ENCODE measurements at regions not wholly inside any gene's neighbourhood (a gene's known extent, or its start where the extent isn't known, plus 50 kb on each side); places are given as distances from the start of the nearest gene placed in this dataset.
"Not testable (repeated sequence)": the region's sequence is repeated elsewhere in the genome, so short reads cannot be mapped to it uniquely, and the experiment has no call there.

DNA sequence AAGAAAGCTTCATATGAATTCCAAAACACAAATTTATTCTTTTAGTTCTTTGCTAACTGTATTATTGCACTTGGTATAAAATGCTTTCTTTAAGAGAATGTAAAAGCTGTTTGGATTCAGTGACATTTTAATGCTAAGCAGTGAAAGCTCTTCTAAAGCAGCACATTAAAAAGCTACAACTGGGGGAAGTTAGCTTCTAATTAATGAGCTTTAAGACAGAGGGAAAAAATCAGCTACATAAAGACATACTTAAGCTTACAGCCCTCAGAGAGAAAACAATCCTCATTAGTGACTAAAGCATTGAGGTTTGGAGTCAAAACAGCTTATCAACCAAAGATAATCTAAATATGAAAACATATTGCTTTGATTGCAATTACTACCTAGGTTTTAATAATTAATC lies 1222.2 kb upstream of the SPRY2 start:
- no peak for DNase-seq (ENCODE audit: low read depth in 2 of 2)

DNA sequence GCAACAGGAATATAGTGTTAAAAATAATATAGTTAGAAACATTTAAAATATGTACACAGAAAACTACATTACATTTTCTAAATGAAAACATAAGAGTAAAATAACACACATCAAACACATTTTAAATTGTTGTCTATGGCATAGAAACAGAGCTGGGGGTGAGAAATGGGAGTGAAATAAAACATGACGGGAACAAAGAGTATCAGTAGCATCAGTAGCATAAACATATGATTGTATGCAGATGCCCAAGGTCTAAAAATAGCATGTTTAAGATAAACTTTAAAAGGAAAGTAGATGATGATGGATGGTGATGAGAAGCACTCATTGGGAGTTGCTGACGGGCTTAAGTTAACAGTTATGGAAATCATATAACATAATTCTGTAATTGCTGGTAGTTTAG lies 1221.7 kb upstream of the SPRY2 start:
- no peak for DNase-seq (ENCODE audit: low read depth in 2 of 2)

DNA sequence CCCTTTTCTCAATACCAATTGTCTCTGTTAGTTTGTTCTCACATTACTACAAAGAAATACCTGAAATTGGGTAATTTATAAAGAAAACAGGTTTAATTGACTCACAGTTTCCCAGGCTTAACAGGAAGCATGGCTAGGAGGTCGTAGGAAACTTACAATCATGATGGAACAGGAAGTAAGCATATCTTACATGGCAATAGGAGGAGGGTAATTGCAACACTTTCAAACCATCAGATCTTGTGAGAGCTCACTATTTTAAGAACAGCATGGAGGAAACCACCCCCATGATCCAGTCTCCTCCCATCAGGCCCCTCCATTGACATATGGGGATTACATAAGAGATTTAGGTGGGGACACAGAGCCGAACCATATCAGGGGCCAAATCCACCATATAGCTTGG lies 1210.1 kb upstream of the SPRY2 start:
- DNase-seq (ENCODE audit: low read depth in 2 of 2): no peak

DNA sequence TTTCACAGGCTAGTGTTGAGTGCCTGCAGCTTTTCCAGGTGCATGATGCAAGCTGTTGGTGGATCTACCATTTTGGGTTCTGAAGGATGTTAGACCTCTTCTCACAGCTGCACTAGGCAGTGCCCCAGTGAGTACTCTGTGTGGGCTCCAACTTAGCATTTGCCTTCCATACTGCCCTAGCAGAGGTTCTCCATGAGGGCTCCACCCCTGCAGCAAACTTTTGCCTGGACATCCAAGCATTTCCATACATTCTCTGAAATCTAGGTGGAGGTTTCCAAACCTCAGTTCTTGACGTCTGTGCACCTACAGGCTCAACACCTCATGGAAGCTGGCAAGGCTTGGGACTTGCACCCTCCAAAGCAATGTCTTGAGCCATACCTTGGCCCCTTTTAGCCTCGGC lies 1205.4 kb upstream of the SPRY2 start:
- not testable (repeated sequence) for DNase-seq (ENCODE audit: low read depth in 2 of 2)

DNA sequence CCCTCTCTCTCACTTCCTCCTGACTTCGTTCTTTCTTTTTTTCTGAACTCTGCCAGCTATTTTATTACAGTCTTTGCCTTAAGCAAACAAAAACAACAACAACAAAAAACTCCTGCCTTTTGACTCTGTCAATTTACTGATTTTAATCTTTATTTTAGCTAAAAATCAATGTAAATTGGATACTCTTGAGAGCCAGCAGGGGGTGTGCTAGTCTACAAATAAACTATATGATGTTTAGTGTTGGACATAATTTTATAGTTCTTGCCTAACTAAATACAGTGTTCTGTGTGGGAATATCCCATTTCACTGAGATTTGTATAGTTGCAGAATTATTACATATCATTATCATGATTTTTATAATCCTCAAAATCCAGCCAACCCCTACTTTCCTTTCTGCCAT lies 1199.9 kb upstream of the SPRY2 start:
- DNase-seq (ENCODE audit: low read depth in 2 of 2): no peak

DNA sequence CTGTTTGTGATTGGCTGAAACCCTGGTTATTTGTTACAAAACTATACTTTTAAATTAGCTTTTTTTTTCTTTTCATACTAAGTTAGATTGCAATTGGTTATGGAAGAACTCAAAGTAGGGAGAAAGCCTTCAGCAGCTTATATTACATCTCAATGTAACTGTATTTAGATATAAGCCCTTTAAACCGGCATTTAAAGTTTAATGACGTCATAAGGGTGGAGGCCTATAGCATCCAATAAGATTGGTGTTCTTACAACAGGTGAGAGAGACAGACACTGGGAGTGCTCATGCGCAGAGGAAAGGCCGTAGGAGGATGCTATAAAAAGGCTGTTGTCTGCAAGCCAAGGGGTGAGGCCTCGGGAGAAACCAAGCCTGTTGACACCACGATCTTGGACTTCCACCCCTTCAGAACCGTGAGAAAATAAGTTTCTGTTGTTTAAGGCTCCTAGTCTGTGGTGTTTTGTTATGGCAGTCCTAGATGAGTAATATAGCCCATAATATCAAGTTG lies 1198.8 kb upstream of the SPRY2 start:
- DNase-seq (ENCODE audit: low read depth in 2 of 2): no peak

DNA sequence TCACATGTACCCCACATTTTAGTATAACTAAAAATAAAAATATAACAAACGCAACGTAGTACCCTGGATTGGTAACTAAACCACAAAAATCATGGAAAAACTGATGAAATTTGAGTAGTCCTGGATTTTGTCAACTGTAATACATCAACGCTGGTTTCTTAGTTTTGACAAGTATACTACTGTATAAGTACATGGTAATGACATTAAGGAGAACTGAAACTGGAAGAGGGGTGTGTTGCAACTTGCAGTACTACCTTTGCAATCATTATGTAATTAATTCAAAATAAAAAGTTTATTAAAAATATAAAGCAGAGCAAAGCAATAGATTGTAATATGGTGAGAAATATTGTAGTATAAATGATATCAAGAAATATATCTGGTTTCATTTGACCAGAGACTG lies 1158.0 kb upstream of the SPRY2 start:
- no peak for DNase-seq (ENCODE audit: low read depth in 2 of 2)

DNA sequence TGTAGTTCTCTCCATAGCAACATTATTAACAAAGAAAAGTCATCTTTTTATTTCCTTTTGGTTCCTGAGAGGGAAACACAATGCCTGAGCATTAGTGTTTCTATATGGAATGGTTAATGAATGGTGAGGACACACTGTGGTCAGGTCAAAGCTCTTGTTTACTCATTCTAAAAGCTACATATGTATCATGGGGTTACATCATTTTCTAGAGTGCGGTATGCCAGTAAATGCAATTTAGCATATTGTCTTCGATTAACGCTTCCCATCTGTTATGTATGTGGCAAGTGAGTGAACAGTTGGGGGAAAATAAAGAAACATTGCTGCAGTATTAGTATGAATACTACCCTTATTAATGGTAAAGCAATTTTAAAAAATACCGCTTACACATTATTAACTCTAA lies 1152.2 kb upstream of the SPRY2 start:
- no peak for DNase-seq (ENCODE audit: low read depth in 2 of 2)

DNA sequence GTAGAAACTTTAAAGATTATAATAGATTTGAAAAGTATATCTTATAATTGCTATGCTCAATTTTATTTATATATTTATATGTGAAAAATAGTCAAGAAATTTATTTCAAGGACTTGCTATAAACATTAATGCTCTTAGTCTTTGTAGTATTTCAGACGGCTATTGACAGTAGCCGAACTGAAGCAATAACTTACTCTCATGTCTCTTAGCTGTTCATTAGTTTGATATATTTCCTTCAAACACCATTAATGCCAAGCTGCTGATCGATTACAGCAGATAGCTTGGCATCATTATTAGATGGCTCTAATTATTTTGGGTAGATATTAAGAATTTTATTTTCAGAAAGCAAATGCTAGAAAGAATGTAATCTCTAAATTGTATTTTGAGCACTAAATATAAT lies 1151.5 kb upstream of the SPRY2 start:
- DNase-seq (ENCODE audit: low read depth in 2 of 2): no peak

DNA sequence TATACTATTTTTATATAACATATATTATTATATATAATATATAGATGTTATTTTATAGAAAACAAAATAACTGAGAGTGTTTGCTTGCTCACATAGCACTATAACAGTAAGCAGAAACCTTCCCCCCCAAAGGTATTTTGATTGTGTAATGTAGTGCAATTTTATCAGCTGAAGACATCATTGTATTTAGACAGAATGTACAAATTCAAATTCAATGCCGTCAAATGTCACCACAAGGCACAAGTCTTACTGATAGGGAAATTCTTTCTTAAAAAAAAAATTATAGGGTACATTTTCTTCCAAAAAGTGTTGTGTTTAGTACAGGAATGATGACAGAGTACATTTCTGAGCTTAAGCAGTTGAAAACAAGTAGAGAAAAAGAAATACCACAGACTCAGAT lies 1147.1 kb upstream of the SPRY2 start:
- no peak for DNase-seq (ENCODE audit: low read depth in 2 of 2)

DNA sequence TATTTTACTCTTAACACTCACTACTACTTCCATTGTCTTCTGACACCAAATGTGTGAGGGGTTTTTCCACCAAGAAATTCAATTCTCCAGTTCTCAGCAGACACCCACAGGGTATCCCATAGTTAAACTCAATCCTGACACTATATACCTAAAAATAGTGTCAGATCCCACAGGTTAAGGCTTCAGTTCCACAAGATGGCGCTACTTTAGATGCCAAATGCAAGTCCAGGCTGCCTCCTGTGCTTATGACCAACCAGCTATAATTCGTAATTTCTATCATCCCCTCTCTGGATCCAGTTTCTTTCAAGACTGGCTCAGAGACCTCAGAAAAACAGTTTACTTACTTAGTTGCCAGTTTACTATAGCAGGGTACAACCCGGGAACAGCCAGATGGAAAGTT lies 1146.2 kb upstream of the SPRY2 start:
- no peak for DNase-seq (ENCODE audit: low read depth in 2 of 2)

DNA sequence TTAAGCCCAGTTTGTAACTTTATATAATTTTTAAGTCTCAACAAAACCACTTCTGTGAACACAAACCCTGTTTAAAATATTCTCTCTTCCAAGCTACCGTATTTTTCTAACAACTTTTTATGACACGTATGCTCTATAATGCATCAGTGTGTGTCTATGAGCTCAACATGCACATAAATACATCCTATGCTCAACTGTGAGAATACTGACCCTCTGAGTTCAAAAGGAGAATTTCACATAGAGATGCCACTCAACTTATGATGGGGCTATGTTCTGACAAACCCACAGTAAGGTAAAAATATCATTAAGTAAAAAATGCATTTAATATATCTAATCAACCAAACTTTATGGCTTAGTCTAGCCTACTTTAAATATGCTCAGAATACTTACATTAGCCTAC lies 1139.7 kb upstream of the SPRY2 start:
- DNase-seq (ENCODE audit: low read depth in 2 of 2): no peak

DNA sequence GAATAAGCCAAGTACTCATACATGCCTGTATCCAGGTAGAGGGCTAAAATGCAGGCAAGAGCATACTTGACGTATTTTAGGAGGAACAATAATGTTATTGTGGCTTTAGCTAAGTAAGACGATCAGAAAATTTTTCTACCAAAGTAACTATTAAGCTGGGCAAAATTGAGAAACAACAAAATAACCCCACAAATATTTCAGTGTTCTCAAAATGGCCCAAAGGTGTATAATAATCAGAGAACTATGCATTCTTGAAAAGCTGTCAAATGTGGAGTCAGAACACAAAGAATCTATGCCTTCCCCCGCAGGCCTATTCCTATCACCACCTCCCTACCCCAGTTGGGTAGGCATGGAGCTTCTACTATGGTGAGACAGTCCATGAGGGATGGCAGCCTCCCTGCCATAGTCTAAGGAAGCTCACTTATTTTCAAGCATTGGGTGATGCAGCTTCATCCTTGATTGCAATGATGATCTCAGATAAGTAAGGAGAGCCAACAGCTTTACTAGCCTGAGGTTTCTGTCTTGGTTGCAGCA lies 1132.5 kb upstream of the SPRY2 start:
- no peak for DNase-seq (ENCODE audit: low read depth in 2 of 2)

DNA sequence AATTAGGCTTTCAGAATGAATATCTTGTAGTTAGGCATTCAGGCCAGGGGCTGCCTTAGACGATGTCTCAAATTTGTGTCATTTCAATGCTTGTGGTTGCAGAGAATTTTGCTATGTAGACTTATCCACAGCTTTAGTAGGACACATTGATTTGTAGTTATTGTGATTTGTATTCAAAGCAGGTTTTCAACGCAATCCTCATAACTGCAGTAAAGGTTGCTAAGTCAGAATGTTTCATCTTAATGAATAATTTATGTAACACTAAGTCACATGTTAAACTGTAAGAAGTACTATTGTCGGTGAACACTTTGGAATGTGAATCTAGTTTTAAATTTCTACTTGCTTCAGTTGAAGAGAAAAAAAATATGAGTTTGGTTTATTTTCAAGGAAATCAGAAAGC lies 1117.2 kb upstream of the SPRY2 start:
- DNase-seq (ENCODE audit: low read depth in 2 of 2): no peak

DNA sequence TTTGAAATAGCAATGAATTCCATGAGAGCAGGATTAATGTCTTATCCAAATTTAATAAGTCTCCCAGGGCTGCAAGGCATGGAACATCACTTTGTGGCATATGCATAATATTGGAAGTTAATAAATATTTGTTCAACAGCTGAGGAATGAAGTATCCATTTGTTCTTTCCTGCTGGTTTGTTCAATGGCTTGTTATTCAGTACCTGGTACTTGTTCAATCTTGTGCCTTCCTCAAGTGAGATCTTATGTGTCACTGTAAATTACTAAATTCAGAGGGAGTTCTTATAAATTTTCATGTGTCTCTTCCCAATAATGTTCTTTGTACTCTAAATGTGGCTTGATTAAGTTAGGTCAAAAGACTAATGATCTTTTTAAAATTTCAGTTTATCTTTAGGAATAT lies 1105.5 kb upstream of the SPRY2 start:
- DNase-seq (ENCODE audit: low read depth in 2 of 2): no peak

DNA sequence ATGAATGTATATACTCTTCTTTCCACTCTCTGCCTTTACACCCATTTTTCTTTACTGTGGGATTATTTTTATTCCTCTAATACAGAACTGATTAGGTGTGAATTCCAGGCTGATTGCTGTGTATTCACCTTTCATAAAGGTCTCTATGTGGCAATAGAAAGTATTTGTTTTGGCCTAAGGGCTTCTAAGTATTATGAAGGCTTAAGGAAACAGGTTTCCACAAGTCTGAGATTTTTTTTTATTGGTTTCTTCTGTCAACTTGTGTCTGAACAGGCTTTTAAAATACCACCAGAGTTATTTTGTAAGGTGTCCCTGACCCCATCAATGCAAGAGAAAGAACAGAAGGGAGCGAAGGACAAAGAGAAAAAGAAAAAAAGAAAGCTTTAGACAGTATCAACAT lies 1102.0 kb upstream of the SPRY2 start:
- DNase-seq (ENCODE audit: low read depth in 2 of 2): no peak

DNA sequence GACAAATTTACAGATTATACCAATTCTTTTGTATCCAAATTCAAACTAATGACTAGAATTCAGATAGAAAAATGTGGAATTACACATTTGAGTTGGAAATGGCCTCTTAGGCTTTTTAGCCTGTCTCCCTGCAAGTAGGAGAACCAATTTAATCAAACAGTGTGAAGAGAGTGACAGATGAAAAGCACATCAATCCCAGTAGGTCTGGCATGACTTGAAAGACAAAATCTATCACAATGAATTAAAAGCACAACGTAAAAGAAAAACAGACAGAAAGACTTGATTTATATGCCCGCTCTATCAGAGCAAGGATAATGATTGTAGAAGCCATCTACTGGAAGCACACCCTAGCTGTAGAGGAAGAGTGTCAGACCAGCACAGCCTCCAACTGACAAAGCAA lies 1084.4 kb upstream of the SPRY2 start:
- no peak for DNase-seq (ENCODE audit: low read depth in 2 of 2)

DNA sequence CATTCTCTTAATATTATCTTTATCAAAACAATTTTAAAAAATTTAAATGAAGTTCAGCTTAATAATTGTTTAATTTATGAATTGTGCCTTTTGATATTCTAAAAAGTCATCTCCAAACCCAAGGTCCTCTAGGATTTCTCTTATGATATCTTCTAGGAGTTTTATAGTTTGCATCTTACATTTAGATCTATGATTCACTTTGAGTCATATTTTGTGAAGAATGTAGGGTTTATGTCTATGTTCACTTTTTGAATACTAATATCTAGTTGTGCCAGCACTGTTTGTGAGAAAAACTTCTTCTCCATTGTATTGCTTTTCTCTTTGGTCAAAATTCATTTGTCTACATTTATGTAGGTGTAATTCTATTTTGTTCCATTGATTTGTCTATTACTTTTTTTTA lies 1068.4 kb upstream of the SPRY2 start:
- no peak for DNase-seq (ENCODE audit: low read depth in 2 of 2)

DNA sequence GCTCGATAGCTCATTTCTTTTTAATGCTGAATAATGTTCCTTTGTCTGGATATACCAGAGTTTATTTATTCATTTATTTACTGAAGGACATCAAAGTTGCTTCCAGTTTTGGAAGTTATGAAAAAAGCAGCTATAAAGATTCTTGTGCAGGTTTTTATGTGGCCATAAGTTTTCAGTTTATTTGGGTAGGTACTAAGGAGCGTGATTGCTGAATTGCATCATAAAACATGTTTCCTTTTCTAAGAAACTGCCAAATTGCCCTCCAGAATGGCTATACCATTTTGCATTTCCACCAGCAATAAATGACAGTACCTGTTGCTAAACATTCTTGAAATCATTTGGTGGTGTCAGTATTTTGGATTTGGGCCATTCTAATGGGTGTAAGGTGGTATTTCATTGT lies 1067.7 kb upstream of the SPRY2 start:
- DNase-seq (ENCODE audit: low read depth in 2 of 2): no peak

DNA sequence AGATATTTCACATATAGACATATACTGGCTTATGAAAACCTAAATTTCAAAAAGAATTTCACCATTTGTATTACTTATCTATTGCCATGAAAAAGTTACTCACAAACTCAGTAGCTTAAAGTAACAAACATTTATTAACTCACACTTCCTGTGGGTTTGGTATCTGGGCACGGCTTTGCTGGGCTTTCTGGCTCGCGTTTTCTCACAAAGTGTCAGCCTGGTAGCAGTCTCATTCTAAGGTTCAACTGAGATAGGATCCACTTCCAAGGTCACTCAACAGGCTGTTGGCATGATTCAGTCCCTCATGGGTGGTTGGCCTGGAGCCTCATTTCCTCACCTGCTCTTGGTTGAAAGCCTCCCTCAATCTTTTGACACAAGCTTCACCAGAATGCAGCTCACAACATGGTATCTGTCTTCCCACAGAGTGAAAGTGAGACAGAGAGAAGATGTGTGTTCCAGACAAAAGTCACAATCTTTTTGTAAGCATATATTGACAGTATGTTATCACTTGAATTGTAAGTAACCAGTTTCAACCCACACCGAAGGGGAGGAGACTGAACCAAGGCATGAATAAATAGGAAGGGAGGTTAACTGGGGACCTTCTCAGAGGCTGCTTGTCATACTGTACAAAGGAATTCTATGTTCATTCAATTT lies 1065.8 kb upstream of the SPRY2 start:
- DNase-seq (ENCODE audit: low read depth in 2 of 2): no peak

DNA sequence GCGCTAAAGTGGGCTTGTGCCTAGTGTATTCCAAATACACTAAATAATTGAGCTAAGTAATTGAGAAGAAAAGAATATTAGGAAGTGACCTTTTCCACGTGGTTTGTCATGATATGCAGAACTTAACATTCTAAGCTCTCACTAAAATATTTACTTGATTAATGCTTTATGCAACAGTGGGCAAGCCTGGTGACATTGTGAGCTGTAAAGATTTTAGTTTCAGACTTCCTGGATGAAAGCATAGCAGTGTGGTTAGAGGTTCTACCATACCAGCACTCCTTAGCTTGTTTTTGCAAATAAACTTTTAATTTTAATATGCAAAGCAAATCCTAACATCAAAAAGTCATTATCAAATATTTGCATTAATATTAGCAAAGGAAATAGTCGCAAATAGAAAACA lies 1065.1 kb upstream of the SPRY2 start:
- DNase-seq (ENCODE audit: low read depth in 2 of 2): no peak

DNA sequence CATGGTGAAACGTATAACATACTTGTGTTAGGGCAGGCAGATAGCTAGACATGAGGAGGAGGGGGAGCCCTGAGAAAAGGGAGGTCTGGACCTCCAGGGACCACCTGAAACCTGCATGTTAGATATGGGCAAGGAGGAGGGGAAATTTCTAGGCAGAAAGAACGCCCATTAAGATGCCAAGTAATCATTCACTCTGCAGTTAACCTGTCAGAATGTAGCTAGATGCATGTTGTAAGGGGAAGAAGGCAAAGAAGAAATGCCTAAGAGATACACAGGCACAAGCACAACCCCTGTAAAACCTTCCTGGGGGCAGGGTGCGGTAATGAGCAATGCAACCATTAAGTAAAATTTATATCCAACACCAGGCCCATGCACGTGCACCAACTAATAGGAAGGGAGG lies 1055.3 kb upstream of the SPRY2 start:
- no peak for DNase-seq (ENCODE audit: low read depth in 2 of 2)

DNA sequence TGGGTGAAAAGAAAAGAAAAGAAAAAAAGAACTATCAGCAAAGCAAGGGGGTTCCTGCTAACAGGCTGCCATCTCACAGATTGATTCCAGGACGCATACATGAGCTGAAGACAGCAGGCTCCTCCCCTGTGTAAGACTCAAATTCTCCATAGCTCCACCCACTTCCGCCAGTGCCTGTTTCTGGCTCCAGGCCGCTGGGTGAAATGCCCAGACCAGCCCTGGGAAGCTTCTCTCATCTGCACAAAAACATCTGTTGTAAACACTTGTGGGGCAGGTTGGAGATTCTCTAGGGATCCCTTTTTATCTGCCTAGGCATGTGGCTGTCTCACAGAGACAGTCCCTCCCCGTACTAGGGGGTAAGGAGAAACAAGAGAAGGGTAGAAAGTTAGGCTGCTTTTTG lies 1054.4 kb upstream of the SPRY2 start:
- DNase-seq (ENCODE audit: low read depth in 2 of 2): no peak

DNA sequence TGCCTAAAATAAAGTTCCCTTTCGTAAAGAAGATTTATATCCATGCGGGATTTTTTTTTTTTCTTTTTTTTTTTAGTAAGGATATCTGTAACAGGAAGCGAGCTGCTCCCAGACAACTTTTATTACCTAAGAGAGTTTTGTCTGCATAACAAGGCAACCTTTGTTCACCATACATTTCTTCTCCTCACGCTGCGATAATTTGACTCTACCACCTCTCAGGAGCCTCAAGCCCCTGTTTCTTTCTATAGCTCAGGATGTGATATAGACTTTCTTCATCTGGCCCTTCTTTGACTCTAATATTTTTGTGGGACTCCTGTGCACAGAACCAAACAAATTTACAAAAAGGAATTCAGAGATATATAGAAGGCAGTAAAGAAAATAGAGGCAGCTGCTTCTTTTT lies 1053.7 kb upstream of the SPRY2 start:
- DNase-seq (ENCODE audit: low read depth in 2 of 2): no peak
